22Rv1 (cell line): ENCODE measurements at regions not wholly inside any gene's neighbourhood (a gene's known extent, or its start where the extent isn't known, plus 50 kb on each side); places are given as distances from the start of the nearest gene placed in this dataset.

Source experiments
- H3K27ac ChIP-seq: fragments of 450-650 bp; 2 replicates; pipeline ENCODE4 v1.5.1; 2017
- ZFX ChIP-seq: fragments of 450-650 bp; IDR thresholded peaks from 2 replicates; pipeline ENCODE4 v1.6.1; 2017; ENCODE audit warnings: antibody characterized with exemption, borderline replicate concordance
- TF ChIP-seq, protein P1 (sequence below): fragments of 450-650 bp; IDR thresholded peaks from 2 replicates; pipeline ENCODE4 v1.5.1; 2017; ENCODE audit warnings: mild to moderate bottlenecking

GRCh38 chr7:68984306-68984705 is 614.0 kb upstream of the AUTS2 start:
- no peak overlapping the region for H3K27ac ChIP-seq
- no peak for TF ChIP-seq ZFX
- TF ChIP-seq, protein P1, sequence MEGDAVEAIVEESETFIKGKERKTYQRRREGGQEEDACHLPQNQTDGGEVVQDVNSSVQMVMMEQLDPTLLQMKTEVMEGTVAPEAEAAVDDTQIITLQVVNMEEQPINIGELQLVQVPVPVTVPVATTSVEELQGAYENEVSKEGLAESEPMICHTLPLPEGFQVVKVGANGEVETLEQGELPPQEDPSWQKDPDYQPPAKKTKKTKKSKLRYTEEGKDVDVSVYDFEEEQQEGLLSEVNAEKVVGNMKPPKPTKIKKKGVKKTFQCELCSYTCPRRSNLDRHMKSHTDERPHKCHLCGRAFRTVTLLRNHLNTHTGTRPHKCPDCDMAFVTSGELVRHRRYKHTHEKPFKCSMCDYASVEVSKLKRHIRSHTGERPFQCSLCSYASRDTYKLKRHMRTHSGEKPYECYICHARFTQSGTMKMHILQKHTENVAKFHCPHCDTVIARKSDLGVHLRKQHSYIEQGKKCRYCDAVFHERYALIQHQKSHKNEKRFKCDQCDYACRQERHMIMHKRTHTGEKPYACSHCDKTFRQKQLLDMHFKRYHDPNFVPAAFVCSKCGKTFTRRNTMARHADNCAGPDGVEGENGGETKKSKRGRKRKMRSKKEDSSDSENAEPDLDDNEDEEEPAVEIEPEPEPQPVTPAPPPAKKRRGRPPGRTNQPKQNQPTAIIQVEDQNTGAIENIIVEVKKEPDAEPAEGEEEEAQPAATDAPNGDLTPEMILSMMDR: no peak

- no peak for TF ChIP-seq ZFX
- TF ChIP-seq, protein P1: no peak
- H3K27ac ChIP-seq: no peak overlapping the region
These were observed 603.4 kb upstream of the AUTS2 start for GRCh38 chr7:68994841-68995240.

- TF ChIP-seq, protein P1: no peak
- TF ChIP-seq ZFX: no peak
- no peak overlapping the region for H3K27ac ChIP-seq
These were observed 600.1 kb upstream of the AUTS2 start for GRCh38 chr7:68998136-68998535.

DNA sequence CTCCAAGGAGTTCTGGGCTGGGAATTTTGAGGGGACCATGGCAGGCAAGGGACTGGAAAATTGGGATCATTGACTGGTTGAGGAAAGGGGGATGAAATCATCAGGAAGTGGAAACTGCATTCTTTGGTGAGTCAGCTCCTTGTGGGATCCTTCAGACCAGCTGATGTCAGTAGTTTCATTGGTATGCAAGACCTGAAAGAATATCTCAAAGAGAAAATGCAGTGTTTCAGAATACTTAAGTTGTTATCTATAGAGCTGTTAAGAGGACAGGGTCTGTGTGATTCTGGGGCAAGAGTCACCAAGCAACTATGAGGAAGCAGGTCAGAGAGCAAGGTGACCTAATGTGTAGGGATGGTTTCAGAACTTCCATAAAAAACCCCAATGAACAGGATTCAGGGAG is 595.9 kb upstream of the AUTS2 start:
- H3K27ac ChIP-seq: no peak overlapping the region
- no peak for TF ChIP-seq ZFX
- TF ChIP-seq, protein P1: no peak

DNA sequence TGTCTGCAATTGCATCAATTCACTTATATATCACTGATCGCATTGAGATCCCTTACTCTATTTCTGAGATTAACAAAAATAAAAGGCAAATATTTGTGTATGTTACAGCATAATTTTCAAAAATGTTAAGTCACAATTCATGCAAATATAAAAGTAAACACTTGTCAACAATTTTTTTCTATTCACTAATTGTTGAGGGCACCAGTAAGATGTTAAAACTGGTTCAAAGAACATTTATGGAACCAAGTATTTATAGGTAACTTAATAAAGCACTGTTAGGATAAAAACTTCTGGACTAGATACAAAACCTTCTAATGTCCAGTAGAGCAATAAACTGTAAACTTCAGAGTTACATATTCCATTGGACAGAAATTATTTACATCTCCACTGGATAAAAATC is 586.1 kb upstream of the AUTS2 start:
- TF ChIP-seq, protein P1: no peak
- no peak for TF ChIP-seq ZFX
- H3K27ac ChIP-seq: no peak overlapping the region

GRCh38 chr7:69017208-69017607 is 581.1 kb upstream of the AUTS2 start:
- H3K27ac ChIP-seq: no peak overlapping the region
- TF ChIP-seq ZFX: no peak
- TF ChIP-seq, protein P1: no peak

DNA sequence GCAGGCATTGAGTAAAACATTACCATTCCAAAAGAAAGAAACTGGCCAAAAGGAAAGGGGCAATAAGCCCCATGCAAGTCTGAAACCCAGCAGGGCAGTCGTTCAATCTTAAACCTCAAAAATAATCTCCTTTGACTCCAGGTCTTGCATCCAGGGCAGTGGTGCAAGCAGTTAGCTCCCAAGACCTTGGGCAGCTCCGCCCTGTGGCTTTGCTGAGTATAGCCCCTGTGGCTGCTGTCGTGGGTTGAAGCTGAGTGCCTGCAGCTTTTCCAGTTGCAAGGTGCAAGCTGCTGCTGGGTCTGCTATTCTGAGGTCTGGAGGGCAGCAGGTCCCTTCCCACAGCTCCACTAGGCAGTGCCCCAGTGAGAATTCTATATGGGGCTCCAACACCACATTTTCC is 580.1 kb upstream of the AUTS2 start:
- TF ChIP-seq ZFX: no peak
- TF ChIP-seq, protein P1: 0 out of 2 replicates have a peak, but pooled peaks have one; percentile 12
- no peak overlapping the region for H3K27ac ChIP-seq
